Stimulated activated CD4-positive, alpha-beta T cell treated with anti-CD3 and anti-CD28 coated beads, Interleukin-4, amount 100 ng/mL, for 48 hours (primary cell): ENCODE measurements at regions not wholly inside any gene's neighbourhood (a gene's known extent, or its start where the extent isn't known, plus 50 kb on each side); places are given as distances from the start of the nearest gene placed in this dataset.
"Not testable (repeated sequence)": the region's sequence is repeated elsewhere in the genome, so short reads cannot be mapped to it uniquely, and the experiment has no call there.

ENCODE experiments used
- DNase-seq, 2 donors: peaks; one replicate each; pipeline ENCODE4 v3.0.0-alpha.2; 2020; ENCODE audit warnings: low read depth in 2 of 2

GRCh38 chr22:48488611-48489511 lies 1338.8 kb downstream of the BRD1 start:
- no peak for DNase-seq

GRCh38 chr22:48488149-48488551 lies 1339.5 kb downstream of the BRD1 start:
- DNase-seq, result no peak

GRCh38 chr22:48486558-48486957 lies 1341.1 kb downstream of the BRD1 start:
- no peak for DNase-seq

- no peak for DNase-seq
Measured at GRCh38 chr22:48486134-48486532, 1341.5 kb downstream of the BRD1 start.

- no peak for DNase-seq
Measured at GRCh38 chr22:48485149-48486133, 1342.2 kb downstream of the BRD1 start.

- no peak for DNase-seq
Measured at GRCh38 chr22:48483764-48484528, 1343.7 kb downstream of the BRD1 start.

- no peak for DNase-seq
Measured at GRCh38 chr22:48482771-48483170, 1344.9 kb downstream of the BRD1 start.

GRCh38 chr22:48482198-48482597 lies 1345.5 kb downstream of the BRD1 start:
- DNase-seq, result not testable (repeated sequence)

GRCh38 chr22:48481748-48482147 lies 1345.9 kb downstream of the BRD1 start:
- DNase-seq, result no peak

GRCh38 chr22:48478529-48479265 lies 1349.0 kb downstream of the BRD1 start:
- no peak for DNase-seq

- DNase-seq, result no peak
Measured at GRCh38 chr22:48478124-48478523, 1349.5 kb downstream of the BRD1 start.

GRCh38 chr22:48477031-48477721 lies 1350.5 kb downstream of the BRD1 start:
- no peak for DNase-seq

- DNase-seq, result no peak
Measured at GRCh38 chr22:48476577-48476976, 1351.1 kb downstream of the BRD1 start.

- no peak for DNase-seq
Measured at GRCh38 chr22:48475661-48476345, 1351.9 kb downstream of the BRD1 start.

GRCh38 chr22:48474881-48475280 lies 1352.8 kb downstream of the BRD1 start:
- no peak for DNase-seq

GRCh38 chr22:48473202-48473601 lies 1354.5 kb downstream of the BRD1 start:
- no peak for DNase-seq

GRCh38 chr22:48464246-48464645 lies 1363.4 kb downstream of the BRD1 start:
- no peak for DNase-seq

- DNase-seq, result no peak
Measured at GRCh38 chr22:48459859-48460823, 1367.5 kb downstream of the BRD1 start.

GRCh38 chr22:48459259-48459658 lies 1368.4 kb downstream of the BRD1 start:
- no peak for DNase-seq
